Spleen (tissue), 7 donors: ENCODE measurements at regions not wholly inside any gene's neighbourhood (a gene's known extent, or its start where the extent isn't known, plus 50 kb on each side); places are given as distances from the start of the nearest gene placed in this dataset.

Experiments
- CTCF ChIP-seq, 11 experiments: fragments of 200-600 bp in 7 of 11; fragments of 450-650 bp in 4 of 11; sonication (generic) in 4 of 11; IDR thresholded peaks in 8 of 11; conservative IDR thresholded peaks in 3 of 11; 1 replicate in 7 of 11; 2 replicates in 4 of 11; pipeline versions ENCODE4 v1.4.0 to v1.8.0; 2016 to 2021; ENCODE audit warnings: antibody characterized with exemption in 11 of 11, inconsistent platforms in 4 of 11, mild to moderate bottlenecking in 1 of 11
- POLR2A ChIP-seq, 3 donors: fragments of 450-650 bp; IDR thresholded peaks; one replicate each; pipeline ENCODE4 v1.5.1; 2017; ENCODE audit warnings: antibody characterized with exemption in 3 of 3, mild to moderate bottlenecking in 1 of 3
- donor health status: DM: no; HTN: no; CAD: no; lungs with moderate emphysema.
- donor health status: DM: no; HTN: no; CAD: no.
- donor health status: DM: no; HTN: no; CAD: no.

GRCh38 chr1:195903203-195903602, 705.0 kb downstream of the KCNT2 start:
- TF ChIP-seq POLR2A (IDR thresholded peaks at IDR 0.05) (no peak), CTCF (IDR thresholded peaks at IDR 0.05 in 8 of 11, conservative IDR thresholded peaks at IDR 0.05 in 3 of 11) (no peak)
